ENCODE measurements at regions not wholly inside any gene's neighbourhood (a gene's known extent, or its start where the extent isn't known, plus 50 kb on each side); places are given as distances from the start of the nearest gene placed in this dataset.

- H3K4me1 ChIP-seq (ENCODE audit: insufficient read depth, low read length): peaks cover 17% of the 10 kb centered on the region
- no peak overlapping the region for H3K9ac ChIP-seq (ENCODE audit: low read length)
- H3K9me3 ChIP-seq (ENCODE audit: low read length): no peaks in the 10 kb centered on the region
- no peaks in the 10 kb centered on the region for H3K27me3 ChIP-seq (ENCODE audit: control insufficient read depth in 1 of 2, insufficient read depth in 2 of 2, low read length in 2 of 2)
- no peak overlapping the region for H3K4me3 ChIP-seq (ENCODE audit: low read depth in 1 of 2, low read length in 2 of 2)
- no peaks in the 10 kb centered on the region for H3K36me3 ChIP-seq (ENCODE audit: insufficient read depth, low read length)
- no peak overlapping the region for H3K27ac ChIP-seq (ENCODE audit: low read depth, low read length)
Observed at GRCh38 chr10:109430799-109431198, 492.5 kb downstream of the XPNPEP1 start.

- H3K4me3 ChIP-seq (ENCODE audit: low read depth in 1 of 2, low read length in 2 of 2): no peak overlapping the region
- no peak overlapping the region for H3K27ac ChIP-seq (ENCODE audit: low read depth, low read length)
- peaks cover 17% of the 10 kb centered on the region for H3K4me1 ChIP-seq (ENCODE audit: insufficient read depth, low read length)
- no peaks in the 10 kb centered on the region for H3K9me3 ChIP-seq (ENCODE audit: low read length)
- no peaks in the 10 kb centered on the region for H3K27me3 ChIP-seq (ENCODE audit: control insufficient read depth in 1 of 2, insufficient read depth in 2 of 2, low read length in 2 of 2)
- H3K36me3 ChIP-seq (ENCODE audit: insufficient read depth, low read length): no peaks in the 10 kb centered on the region
- H3K9ac ChIP-seq (ENCODE audit: low read length): no peak overlapping the region
Observed at GRCh38 chr10:109430043-109430760, 493.1 kb downstream of the XPNPEP1 start.

- H3K4me3 ChIP-seq (ENCODE audit: low read depth in 1 of 2, low read length in 2 of 2): no peak overlapping the region
- H3K27me3 ChIP-seq (ENCODE audit: control insufficient read depth in 1 of 2, insufficient read depth in 2 of 2, low read length in 2 of 2): no peaks in the 10 kb centered on the region
- no peak overlapping the region for H3K27ac ChIP-seq (ENCODE audit: low read depth, low read length)
- no peaks in the 10 kb centered on the region for H3K36me3 ChIP-seq (ENCODE audit: insufficient read depth, low read length)
- H3K9ac ChIP-seq (ENCODE audit: low read length): no peak overlapping the region
- peaks cover 17% of the 10 kb centered on the region for H3K4me1 ChIP-seq (ENCODE audit: insufficient read depth, low read length)
- H3K9me3 ChIP-seq (ENCODE audit: low read length): no peaks in the 10 kb centered on the region
Observed at GRCh38 chr10:109428775-109429491, 494.4 kb downstream of the XPNPEP1 start.

GRCh38 chr10:109427411-109427810, 495.9 kb downstream of the XPNPEP1 start:
- Histone ChIP-seq H3K9ac (ENCODE audit: low read length) (no peak overlapping the region), H3K27ac (ENCODE audit: low read depth, low read length) (no peak overlapping the region), H3K4me3 (ENCODE audit: low read depth in 1 of 2, low read length in 2 of 2) (no peak overlapping the region), H3K36me3 (ENCODE audit: insufficient read depth, low read length) (no peaks in the 10 kb centered on the region), H3K4me1 (ENCODE audit: insufficient read depth, low read length) (peaks cover 17% of the 10 kb centered on the region), H3K9me3 (ENCODE audit: low read length) (no peaks in the 10 kb centered on the region), H3K27me3 (ENCODE audit: control insufficient read depth in 1 of 2, insufficient read depth in 2 of 2, low read length in 2 of 2) (no peaks in the 10 kb centered on the region)

- peaks cover 17% of the 10 kb centered on the region for H3K4me1 ChIP-seq (ENCODE audit: insufficient read depth, low read length)
- no peaks in the 10 kb centered on the region for H3K9me3 ChIP-seq (ENCODE audit: low read length)
- H3K27ac ChIP-seq (ENCODE audit: low read depth, low read length): no peak overlapping the region
- H3K36me3 ChIP-seq (ENCODE audit: insufficient read depth, low read length): no peaks in the 10 kb centered on the region
- no peak overlapping the region for H3K9ac ChIP-seq (ENCODE audit: low read length)
- H3K27me3 ChIP-seq (ENCODE audit: control insufficient read depth in 1 of 2, insufficient read depth in 2 of 2, low read length in 2 of 2): no peaks in the 10 kb centered on the region
- no peak overlapping the region for H3K4me3 ChIP-seq (ENCODE audit: low read depth in 1 of 2, low read length in 2 of 2)
Observed at GRCh38 chr10:109426987-109427386, 496.3 kb downstream of the XPNPEP1 start.

GRCh38 chr10:109418795-109419194, 504.5 kb downstream of the XPNPEP1 start:
- Histone ChIP-seq H3K4me1 (ENCODE audit: insufficient read depth, low read length) (peaks cover 4% of the 10 kb centered on the region), H3K9me3 (ENCODE audit: low read length) (no peaks in the 10 kb centered on the region), H3K27me3 (ENCODE audit: control insufficient read depth in 1 of 2, insufficient read depth in 2 of 2, low read length in 2 of 2) (no peaks in the 10 kb centered on the region), H3K27ac (ENCODE audit: low read depth, low read length) (no peak overlapping the region), H3K36me3 (ENCODE audit: insufficient read depth, low read length) (no peaks in the 10 kb centered on the region), H3K4me3 (ENCODE audit: low read depth in 1 of 2, low read length in 2 of 2) (no peak overlapping the region), H3K9ac (ENCODE audit: low read length) (no peak overlapping the region)

GRCh38 chr10:109417803-109418202, 505.5 kb downstream of the XPNPEP1 start:
- no peaks in the 10 kb centered on the region for H3K36me3 ChIP-seq (ENCODE audit: insufficient read depth, low read length)
- no peaks in the 10 kb centered on the region for H3K9me3 ChIP-seq (ENCODE audit: low read length)
- H3K27me3 ChIP-seq (ENCODE audit: control insufficient read depth in 1 of 2, insufficient read depth in 2 of 2, low read length in 2 of 2): no peaks in the 10 kb centered on the region
- H3K27ac ChIP-seq (ENCODE audit: low read depth, low read length): no peak overlapping the region
- peaks cover 4% of the 10 kb centered on the region for H3K4me1 ChIP-seq (ENCODE audit: insufficient read depth, low read length)
- no peak overlapping the region for H3K4me3 ChIP-seq (ENCODE audit: low read depth in 1 of 2, low read length in 2 of 2)
- H3K9ac ChIP-seq (ENCODE audit: low read length): no peak overlapping the region

GRCh38 chr10:109412353-109412752, 511.0 kb downstream of the XPNPEP1 start:
- Histone ChIP-seq H3K9ac (ENCODE audit: low read length) (no peak overlapping the region), H3K9me3 (ENCODE audit: low read length) (no peaks in the 10 kb centered on the region), H3K36me3 (ENCODE audit: insufficient read depth, low read length) (no peaks in the 10 kb centered on the region), H3K27me3 (ENCODE audit: control insufficient read depth in 1 of 2, insufficient read depth in 2 of 2, low read length in 2 of 2) (no peaks in the 10 kb centered on the region), H3K4me3 (ENCODE audit: low read depth in 1 of 2, low read length in 2 of 2) (no peak overlapping the region), H3K4me1 (ENCODE audit: insufficient read depth, low read length) (no peaks in the 10 kb centered on the region), H3K27ac (ENCODE audit: low read depth, low read length) (no peak overlapping the region)

- Histone ChIP-seq H3K9ac (ENCODE audit: low read length) (no peak overlapping the region), H3K9me3 (ENCODE audit: low read length) (no peaks in the 10 kb centered on the region), H3K4me1 (ENCODE audit: insufficient read depth, low read length) (no peaks in the 10 kb centered on the region), H3K36me3 (ENCODE audit: insufficient read depth, low read length) (no peaks in the 10 kb centered on the region), H3K27ac (ENCODE audit: low read depth, low read length) (no peak overlapping the region), H3K27me3 (ENCODE audit: control insufficient read depth in 1 of 2, insufficient read depth in 2 of 2, low read length in 2 of 2) (no peaks in the 10 kb centered on the region), H3K4me3 (ENCODE audit: low read depth in 1 of 2, low read length in 2 of 2) (no peak overlapping the region)
Observed at GRCh38 chr10:109411917-109412316, 511.4 kb downstream of the XPNPEP1 start.

- Histone ChIP-seq H3K4me3 (ENCODE audit: low read depth in 1 of 2, low read length in 2 of 2) (no peak overlapping the region), H3K27ac (ENCODE audit: low read depth, low read length) (no peak overlapping the region), H3K27me3 (ENCODE audit: control insufficient read depth in 1 of 2, insufficient read depth in 2 of 2, low read length in 2 of 2) (no peaks in the 10 kb centered on the region), H3K9me3 (ENCODE audit: low read length) (no peaks in the 10 kb centered on the region), H3K36me3 (ENCODE audit: insufficient read depth, low read length) (no peaks in the 10 kb centered on the region), H3K9ac (ENCODE audit: low read length) (no peak overlapping the region), H3K4me1 (ENCODE audit: insufficient read depth, low read length) (no peaks in the 10 kb centered on the region)
Observed at GRCh38 chr10:109405338-109405737, 518.0 kb downstream of the XPNPEP1 start.

- Histone ChIP-seq H3K9ac (ENCODE audit: low read length) (no peak overlapping the region), H3K4me3 (ENCODE audit: low read depth in 1 of 2, low read length in 2 of 2) (no peak overlapping the region), H3K4me1 (ENCODE audit: insufficient read depth, low read length) (no peaks in the 10 kb centered on the region), H3K27me3 (ENCODE audit: control insufficient read depth in 1 of 2, insufficient read depth in 2 of 2, low read length in 2 of 2) (no peaks in the 10 kb centered on the region), H3K36me3 (ENCODE audit: insufficient read depth, low read length) (no peaks in the 10 kb centered on the region), H3K27ac (ENCODE audit: low read depth, low read length) (no peak overlapping the region), H3K9me3 (ENCODE audit: low read length) (no peaks in the 10 kb centered on the region)
Observed at GRCh38 chr10:109403551-109403950, 519.8 kb downstream of the XPNPEP1 start.

- Histone ChIP-seq H3K27ac (ENCODE audit: low read depth, low read length) (no peak overlapping the region), H3K9ac (ENCODE audit: low read length) (no peak overlapping the region), H3K27me3 (ENCODE audit: control insufficient read depth in 1 of 2, insufficient read depth in 2 of 2, low read length in 2 of 2) (no peaks in the 10 kb centered on the region), H3K4me1 (ENCODE audit: insufficient read depth, low read length) (no peaks in the 10 kb centered on the region), H3K9me3 (ENCODE audit: low read length) (no peaks in the 10 kb centered on the region), H3K4me3 (ENCODE audit: low read depth in 1 of 2, low read length in 2 of 2) (no peak overlapping the region), H3K36me3 (ENCODE audit: insufficient read depth, low read length) (no peaks in the 10 kb centered on the region)
Observed at GRCh38 chr10:109393425-109393824, 529.9 kb downstream of the XPNPEP1 start.

Data from muscle layer of colon (tissue), 2 donors.